BJ (cell line): ENCODE measurements at regions not wholly inside any gene's neighbourhood (a gene's known extent, or its start where the extent isn't known, plus 50 kb on each side); places are given as distances from the start of the nearest gene placed in this dataset.

Experiments used
- CTCF ChIA-PET: fragments of 350-600 bp; formaldehyde crosslinking; extraction: SDS; loops from one replicate; lab custom pipeline; 2021; ENCODE audit warnings: antibody characterized with exemption, inconsistent platforms; lab: Yijun Ruan, JAX
- POLR2A ChIA-PET: fragments of 300-600 bp; sonication (Branson Sonifier 250); formaldehyde crosslinking; extraction: SDS; loops from one replicate; lab custom pipeline; 2021; ENCODE audit warnings: antibody characterized with exemption; lab: Charles Lee
- DNase-seq: peaks from one replicate; pipeline ENCODE4 v3.0.0-alpha.2; 2011; ENCODE audit warnings: low read depth
- H3K27me3 ChIP-seq: 2 replicates; pipeline ENCODE4 v1.6.0; 2011; ENCODE audit warnings: low read length; ENCODE audit not compliant: control insufficient read depth, insufficient read depth
- H3K36me3 ChIP-seq: 2 replicates; pipeline ENCODE4 v1.5.1; 2011; ENCODE audit warnings: low read length; ENCODE audit not compliant: control insufficient read depth, insufficient read depth
- H3K4me3 ChIP-seq: 2 replicates; pipeline ENCODE4 v1.5.1; 2011; ENCODE audit warnings: low read depth, mild to moderate bottlenecking, control low read depth, low read length
- TF ChIP-seq, protein P1 (sequence below): IDR thresholded peaks from 2 replicates; pipeline ENCODE4 v1.5.1; 2011; ENCODE audit warnings: low read depth, mild to moderate bottlenecking, control low read depth, inconsistent platforms, low read length, moderate library complexity; ENCODE audit not compliant: insufficient read depth

DNA sequence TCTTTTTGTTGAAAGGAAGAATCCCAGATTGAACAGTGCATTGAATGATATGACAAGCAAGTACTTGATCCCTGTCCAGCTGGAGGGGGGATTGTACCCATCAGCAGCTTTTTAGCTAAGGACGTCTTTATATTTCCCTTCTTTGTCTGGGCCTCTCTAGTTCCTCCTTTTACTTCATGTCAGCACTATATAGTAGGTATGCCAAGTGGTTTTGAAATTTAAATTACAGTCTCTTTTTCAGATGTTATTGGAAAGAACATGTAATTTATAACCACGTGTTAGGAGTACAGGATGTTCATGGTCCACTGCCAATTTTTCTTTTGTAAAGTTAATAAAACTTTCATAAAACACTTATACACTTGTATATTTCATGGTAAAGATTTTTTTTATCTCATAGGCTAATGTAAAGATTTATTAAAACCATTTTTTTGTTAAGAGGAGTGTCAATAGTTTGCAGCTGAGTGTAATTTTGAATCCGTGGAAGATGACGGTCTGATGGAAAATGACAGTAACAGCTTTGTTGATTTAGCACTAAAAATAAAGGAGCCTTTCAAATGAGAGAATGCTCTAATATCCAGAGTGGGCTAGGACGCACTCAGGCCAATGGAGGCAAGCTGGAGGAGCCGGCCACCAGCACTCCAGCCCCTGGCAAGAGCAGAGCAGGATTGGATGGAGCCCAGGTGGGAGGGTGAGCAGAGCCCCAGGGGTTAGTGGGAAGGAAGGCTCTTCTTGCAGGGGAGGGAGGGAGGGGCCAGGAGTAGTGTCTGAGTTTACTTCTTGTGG, 488.3 kb downstream of the INSC start:
- no peaks in the 10 kb centered on the region for H3K27me3 ChIP-seq
- no peaks in the 10 kb centered on the region for H3K36me3 ChIP-seq
- DNase-seq = no peak
- CTCF ChIA-PET = no interaction called here
- H3K4me3 ChIP-seq = no peak overlapping the region
- TF ChIP-seq, protein P1, sequence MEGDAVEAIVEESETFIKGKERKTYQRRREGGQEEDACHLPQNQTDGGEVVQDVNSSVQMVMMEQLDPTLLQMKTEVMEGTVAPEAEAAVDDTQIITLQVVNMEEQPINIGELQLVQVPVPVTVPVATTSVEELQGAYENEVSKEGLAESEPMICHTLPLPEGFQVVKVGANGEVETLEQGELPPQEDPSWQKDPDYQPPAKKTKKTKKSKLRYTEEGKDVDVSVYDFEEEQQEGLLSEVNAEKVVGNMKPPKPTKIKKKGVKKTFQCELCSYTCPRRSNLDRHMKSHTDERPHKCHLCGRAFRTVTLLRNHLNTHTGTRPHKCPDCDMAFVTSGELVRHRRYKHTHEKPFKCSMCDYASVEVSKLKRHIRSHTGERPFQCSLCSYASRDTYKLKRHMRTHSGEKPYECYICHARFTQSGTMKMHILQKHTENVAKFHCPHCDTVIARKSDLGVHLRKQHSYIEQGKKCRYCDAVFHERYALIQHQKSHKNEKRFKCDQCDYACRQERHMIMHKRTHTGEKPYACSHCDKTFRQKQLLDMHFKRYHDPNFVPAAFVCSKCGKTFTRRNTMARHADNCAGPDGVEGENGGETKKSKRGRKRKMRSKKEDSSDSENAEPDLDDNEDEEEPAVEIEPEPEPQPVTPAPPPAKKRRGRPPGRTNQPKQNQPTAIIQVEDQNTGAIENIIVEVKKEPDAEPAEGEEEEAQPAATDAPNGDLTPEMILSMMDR = no peak
- POLR2A ChIA-PET = no interaction called here

DNA sequence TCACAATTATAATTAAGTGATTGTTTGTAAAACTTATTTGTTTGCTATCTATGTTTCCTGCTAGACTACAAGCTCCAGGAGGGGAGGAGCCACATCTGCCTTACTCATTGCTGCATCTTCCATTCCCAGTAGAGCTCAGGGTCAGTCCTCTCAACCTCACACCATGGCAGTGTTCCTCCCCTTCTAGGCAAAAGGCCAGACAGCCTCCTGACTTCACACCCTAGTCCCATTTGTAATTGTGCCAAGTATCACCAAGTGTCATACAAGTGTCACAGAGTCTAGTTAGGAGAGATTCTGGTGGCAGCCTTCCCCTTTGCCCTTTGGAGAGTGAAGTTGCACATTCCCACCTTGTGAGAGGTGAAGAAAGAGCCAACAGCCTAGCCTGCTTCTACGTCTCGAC, 490.4 kb downstream of the INSC start:
- CTCF ChIA-PET = interaction anchor here (0.6 kb wide), 1 partner anchor 123 kb away, joined by 3 read pairs; no protein-coding TSS in a partner anchor
- H3K36me3 ChIP-seq = no peaks in the 10 kb centered on the region
- no peaks in the 10 kb centered on the region for H3K27me3 ChIP-seq
- no peak for DNase-seq
- H3K4me3 ChIP-seq = no peak overlapping the region
- POLR2A ChIA-PET = no interaction called here
- TF ChIP-seq, protein P1 = no peak

DNA sequence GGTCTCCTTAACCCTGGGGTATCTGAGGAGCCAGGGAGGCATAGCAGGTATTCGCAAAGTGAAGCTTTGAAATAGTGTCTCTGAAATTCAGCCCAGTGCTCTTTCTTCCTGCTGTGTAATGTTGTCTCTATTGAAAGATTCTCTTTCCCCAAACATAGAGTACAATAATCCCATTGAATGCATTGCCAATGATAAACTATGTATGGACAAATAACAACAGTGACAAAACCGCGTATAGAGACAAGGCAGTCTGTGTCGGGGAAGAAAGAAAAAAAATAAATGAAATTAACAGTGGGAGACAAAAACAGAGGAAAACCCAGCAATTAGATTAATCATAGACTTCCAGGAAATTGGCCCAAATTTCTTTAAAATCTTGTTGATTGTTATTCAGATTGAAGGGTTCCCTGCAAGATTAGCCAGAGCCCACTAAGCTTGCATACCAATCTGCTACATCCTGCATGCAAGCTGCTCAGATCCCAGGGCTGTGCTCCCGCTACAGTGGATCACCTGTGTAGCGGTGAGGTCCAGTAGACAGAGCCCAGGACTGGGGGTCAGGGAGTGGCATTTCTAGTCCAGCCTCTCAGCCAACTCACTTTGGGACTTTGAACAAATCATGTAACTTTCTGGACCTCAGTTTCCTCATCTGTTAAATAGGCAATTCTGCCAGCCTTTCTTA, 492.8 kb downstream of the INSC start:
- POLR2A ChIA-PET = no interaction called here
- H3K36me3 ChIP-seq = no peaks in the 10 kb centered on the region
- no peak overlapping the region for H3K4me3 ChIP-seq
- TF ChIP-seq, protein P1 = no peak
- no peaks in the 10 kb centered on the region for H3K27me3 ChIP-seq
- no peak for DNase-seq
- CTCF ChIA-PET = no interaction called here

DNA sequence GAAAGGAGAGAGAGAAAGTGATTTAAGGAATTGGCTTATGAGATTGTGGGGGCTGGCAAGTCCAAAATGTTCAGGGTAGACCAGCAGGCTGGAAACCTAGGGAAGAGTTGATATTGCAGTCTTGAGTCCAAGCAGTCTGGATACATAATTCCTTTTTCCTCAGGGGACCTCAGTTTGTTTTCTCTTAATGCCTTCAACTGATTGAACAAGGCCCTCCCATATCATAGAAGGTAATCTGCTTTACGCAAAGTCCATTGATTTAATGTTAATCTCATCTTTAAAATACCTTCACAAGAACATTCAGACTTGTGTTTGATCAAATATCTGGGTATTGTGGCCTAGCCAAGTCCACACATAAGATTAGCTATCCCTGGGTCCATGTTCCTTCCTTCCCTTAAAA, 494.7 kb downstream of the INSC start:
- TF ChIP-seq, protein P1 = no peak
- ChIA-PET CTCF (no interaction called here), POLR2A (no interaction called here)
- Histone ChIP-seq H3K36me3 (no peaks in the 10 kb centered on the region), H3K27me3 (no peaks in the 10 kb centered on the region), H3K4me3 (no peak overlapping the region)
- DNase-seq = no peak

DNA sequence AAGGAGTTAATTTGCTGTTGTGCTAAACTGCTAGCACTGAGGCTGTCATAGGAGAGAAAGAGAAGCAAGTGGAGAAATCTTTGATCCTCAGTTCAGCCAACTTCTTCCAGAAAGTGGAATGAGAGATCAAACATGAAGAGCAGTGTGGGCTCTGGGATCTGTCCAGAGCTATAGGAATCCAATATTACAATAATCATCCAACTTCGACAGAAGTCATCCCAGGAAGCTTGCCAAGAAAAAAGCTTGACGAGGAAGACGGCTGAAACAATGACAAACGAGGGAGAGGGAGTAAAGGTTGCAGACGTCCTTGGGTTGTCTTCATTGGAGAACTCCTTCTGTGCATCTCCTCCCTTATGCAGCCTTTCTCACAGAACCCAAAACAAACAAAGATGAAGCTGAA, 496.2 kb downstream of the INSC start:
- no peak overlapping the region for H3K4me3 ChIP-seq
- no peaks in the 10 kb centered on the region for H3K36me3 ChIP-seq
- no peak for DNase-seq
- TF ChIP-seq, protein P1 = no peak
- ChIA-PET CTCF (interaction anchor here (1.1 kb wide), 1 partner anchor 26 kb away, joined by 3 read pairs; no protein-coding TSS in a partner anchor), POLR2A (no interaction called here)
- no peaks in the 10 kb centered on the region for H3K27me3 ChIP-seq
